Adipocyte (in vitro differentiated cells): ENCODE measurements at regions not wholly inside any gene's neighbourhood (a gene's known extent, or its start where the extent isn't known, plus 50 kb on each side); places are given as distances from the start of the nearest gene placed in this dataset.
A peak's percentile ranks its signal among the peaks of the same experiment; 100 is the strongest.
"Not testable (repeated sequence)": the region's sequence is repeated elsewhere in the genome, so short reads cannot be mapped to it uniquely, and the experiment has no call there.

Experiments used
- DNase-seq: peaks from one replicate; pipeline ENCODE4 v3.0.0-alpha.2; 2015; ENCODE audit warnings: low read depth
- H3K27me3 ChIP-seq: replicated peaks from 2 replicates; pipeline ENCODE4 v1.7.0; 2013; ENCODE audit warnings: mild to moderate bottlenecking, low read length, moderate library complexity; ENCODE audit not compliant: control insufficient read depth, insufficient read depth
- H3K36me3 ChIP-seq: 2 replicates; pipeline ENCODE4 v1.7.0; 2013; ENCODE audit warnings: low read length, mild to moderate bottlenecking, moderate library complexity; ENCODE audit not compliant: control insufficient read depth, insufficient read depth, severe bottlenecking
- H3K4me1 ChIP-seq: 2 replicates; pipeline ENCODE4 v1.7.0; 2013; ENCODE audit warnings: mild to moderate bottlenecking, low read length, moderate library complexity; ENCODE audit not compliant: control insufficient read depth, insufficient read depth
- H3K4me3 ChIP-seq: 2 replicates; pipeline ENCODE4 v1.7.0; 2013; ENCODE audit warnings: mild to moderate bottlenecking, low read length, moderate library complexity
- H3K9ac ChIP-seq: 2 replicates; pipeline ENCODE4 v1.7.0; 2013; ENCODE audit warnings: mild to moderate bottlenecking, low read length, moderate library complexity
- H3K9me3 ChIP-seq: 2 replicates; pipeline ENCODE4 v1.7.0; 2013; ENCODE audit warnings: mild to moderate bottlenecking, low read length, moderate library complexity; ENCODE audit not compliant: control insufficient read depth

DNA sequence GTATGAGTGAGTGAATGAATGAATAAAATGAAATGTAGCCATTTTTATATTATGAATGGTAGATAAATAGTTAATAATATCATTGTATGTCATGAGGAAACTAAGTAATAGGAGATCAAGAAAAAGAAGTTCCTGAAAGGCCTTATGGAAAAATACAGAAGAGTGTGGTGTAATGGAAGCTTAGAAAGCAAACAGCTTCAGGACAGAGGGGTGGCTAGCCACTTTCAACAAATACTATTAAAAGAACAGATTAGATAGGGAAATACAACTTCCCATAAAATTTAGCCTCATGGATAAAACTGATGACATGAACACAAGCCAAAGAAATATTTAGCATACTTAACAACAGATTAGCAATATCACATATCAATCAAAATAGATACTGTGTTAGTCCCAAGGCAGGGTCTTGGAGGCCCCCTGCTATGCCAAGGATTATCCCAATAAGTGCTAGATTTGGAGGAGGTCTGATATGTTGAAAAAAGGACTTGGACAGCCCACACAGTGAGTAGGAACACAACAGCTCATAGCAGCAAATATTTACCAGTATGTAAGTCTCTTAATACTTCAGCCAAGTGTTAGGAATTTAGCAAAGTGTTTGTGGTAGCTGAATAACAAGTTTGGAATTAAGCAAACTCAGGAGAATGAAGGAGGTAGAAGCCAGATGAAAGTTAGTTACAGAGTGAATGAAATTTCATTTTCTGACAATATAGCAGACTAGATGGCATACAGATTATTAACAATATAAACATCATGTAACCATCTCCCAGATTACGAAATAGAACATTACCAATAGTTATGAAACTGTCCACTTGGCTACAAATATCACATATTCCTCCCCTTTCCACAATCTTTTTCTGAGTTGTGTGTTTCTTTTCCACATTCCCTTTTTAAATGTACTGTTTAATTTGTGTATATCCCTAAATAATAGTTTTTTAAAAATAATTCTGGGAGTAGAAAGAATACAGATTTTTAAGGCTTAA, 1632.0 kb downstream of the PCDH9 start:
- Histone ChIP-seq H3K27me3 (no peaks in the 10 kb centered on the region), H3K9me3 (no peaks in the 10 kb centered on the region), H3K36me3 (no peaks in the 10 kb centered on the region), H3K9ac (peak overlapping the region; percentile 2), H3K4me1 (peaks cover 55% of the 10 kb centered on the region), H3K4me3 (no peak overlapping the region)
- DNase-seq: peak; percentile 66

- no peaks in the 10 kb centered on the region for H3K9me3 ChIP-seq
- H3K4me3 ChIP-seq: no peak overlapping the region
- no peak overlapping the region for H3K9ac ChIP-seq
- DNase-seq: peak; percentile 23
- no peaks in the 10 kb centered on the region for H3K36me3 ChIP-seq
- peaks cover 58% of the 10 kb centered on the region for H3K4me1 ChIP-seq
- H3K27me3 ChIP-seq: no peaks in the 10 kb centered on the region
These were observed 1634.2 kb downstream of the PCDH9 start for GRCh38 chr13:65595916-65596315.

DNA sequence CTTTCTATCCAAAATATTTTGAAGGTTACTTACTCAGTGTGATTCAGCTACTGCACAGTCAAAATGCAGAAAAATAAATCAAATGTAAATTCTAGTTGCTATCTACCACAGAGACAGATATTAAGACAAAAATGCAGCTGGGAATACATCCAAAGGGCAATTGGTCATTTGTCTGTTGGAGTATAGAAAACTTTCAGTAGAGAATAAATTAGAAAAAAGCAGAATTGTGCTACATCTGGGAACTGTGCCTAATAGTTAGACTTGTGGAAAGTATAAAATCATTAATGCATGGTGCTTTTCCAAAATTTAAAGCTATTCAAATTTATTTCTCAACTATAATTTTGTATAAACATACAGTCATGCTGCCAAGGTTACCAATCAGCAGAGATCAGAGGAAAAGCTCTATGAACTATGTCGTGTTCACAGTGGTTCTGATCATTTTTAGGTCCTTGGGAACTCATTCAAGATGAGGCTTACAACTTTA, 1635.8 kb downstream of the PCDH9 start:
- Histone ChIP-seq H3K36me3 (no peaks in the 10 kb centered on the region), H3K4me1 (peaks cover 53% of the 10 kb centered on the region), H3K27me3 (no peaks in the 10 kb centered on the region)

GRCh38 chr13:65593298-65593874, 1636.8 kb downstream of the PCDH9 start:
- no peaks in the 10 kb centered on the region for H3K36me3 ChIP-seq
- peaks cover 44% of the 10 kb centered on the region for H3K4me1 ChIP-seq
- peak; percentile 19 for DNase-seq
- H3K9ac ChIP-seq: no peak overlapping the region
- H3K9me3 ChIP-seq: peaks cover 4% of the 10 kb centered on the region
- H3K27me3 ChIP-seq: no peaks in the 10 kb centered on the region
- H3K4me3 ChIP-seq: no peak overlapping the region

More for the DNA sequence above, 1635.8 kb downstream of the PCDH9 start:
- Histone ChIP-seq H3K4me3 (no peak overlapping the region), H3K9me3 (peaks cover 4% of the 10 kb centered on the region), H3K9ac (no peak overlapping the region)
- DNase-seq: peak; percentile 64

- H3K4me1 ChIP-seq: peaks cover 38% of the 10 kb centered on the region
- H3K27me3 ChIP-seq: no peaks in the 10 kb centered on the region
- no peak overlapping the region for H3K9ac ChIP-seq
- no peaks in the 10 kb centered on the region for H3K36me3 ChIP-seq
- peak; percentile 71 for DNase-seq
- peaks cover 4% of the 10 kb centered on the region for H3K9me3 ChIP-seq
- no peak overlapping the region for H3K4me3 ChIP-seq
These were observed 1637.4 kb downstream of the PCDH9 start for GRCh38 chr13:65592731-65593130.

- peaks cover 4% of the 10 kb centered on the region for H3K9me3 ChIP-seq
- H3K27me3 ChIP-seq: no peaks in the 10 kb centered on the region
- DNase-seq: no peak
- H3K4me3 ChIP-seq: no peak overlapping the region
- no peaks in the 10 kb centered on the region for H3K36me3 ChIP-seq
- no peak overlapping the region for H3K9ac ChIP-seq
- no peaks in the 10 kb centered on the region for H3K4me1 ChIP-seq
These were observed 1644.8 kb downstream of the PCDH9 start for GRCh38 chr13:65585346-65585745.

GRCh38 chr13:65584126-65584525, 1646.0 kb downstream of the PCDH9 start:
- Histone ChIP-seq H3K9ac (no peak overlapping the region), H3K36me3 (no peaks in the 10 kb centered on the region), H3K9me3 (no peaks in the 10 kb centered on the region), H3K4me1 (no peaks in the 10 kb centered on the region), H3K4me3 (no peak overlapping the region), H3K27me3 (no peaks in the 10 kb centered on the region)
- no peak for DNase-seq

DNA sequence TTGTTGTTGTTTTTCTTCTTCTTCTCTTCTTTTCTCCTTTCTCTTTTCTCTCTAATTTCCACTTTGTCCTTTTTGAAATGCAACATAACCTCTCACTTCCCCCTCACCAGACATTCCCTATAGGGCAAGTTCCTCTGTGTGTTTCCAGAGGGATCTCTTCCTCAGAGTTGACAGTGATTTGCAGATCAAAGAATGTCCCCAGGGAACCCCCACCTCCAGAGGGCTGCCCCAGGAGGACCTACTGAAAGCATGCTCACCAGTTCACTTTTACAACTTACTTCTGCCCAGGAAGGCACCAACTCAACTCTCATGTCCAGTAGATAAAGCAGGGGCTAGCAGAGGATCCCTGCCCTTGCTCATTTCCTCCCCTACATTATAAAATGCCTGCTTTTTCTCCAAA, 1648.0 kb downstream of the PCDH9 start:
- Histone ChIP-seq H3K4me1 (no peaks in the 10 kb centered on the region), H3K36me3 (no peaks in the 10 kb centered on the region), H3K27me3 (no peaks in the 10 kb centered on the region), H3K9ac (no peak overlapping the region), H3K9me3 (no peaks in the 10 kb centered on the region), H3K4me3 (no peak overlapping the region)
- no peak for DNase-seq

- not testable (repeated sequence) for DNase-seq, H3K36me3 ChIP-seq, H3K27me3 ChIP-seq, H3K9me3 ChIP-seq, H3K9ac ChIP-seq, H3K4me1 ChIP-seq, H3K4me3 ChIP-seq
These were observed 1665.6 kb downstream of the PCDH9 start for GRCh38 chr13:65564561-65564960.

GRCh38 chr13:65562305-65562704, 1667.8 kb downstream of the PCDH9 start:
- Histone ChIP-seq H3K4me1 (no peaks in the 10 kb centered on the region), H3K36me3 (no peaks in the 10 kb centered on the region), H3K9me3 (no peaks in the 10 kb centered on the region), H3K4me3 (no peak overlapping the region), H3K9ac (no peak overlapping the region), H3K27me3 (no peaks in the 10 kb centered on the region)
- no peak for DNase-seq

GRCh38 chr13:65560936-65561335, 1669.2 kb downstream of the PCDH9 start:
- no peaks in the 10 kb centered on the region for H3K4me1 ChIP-seq
- DNase-seq: no peak
- no peaks in the 10 kb centered on the region for H3K36me3 ChIP-seq
- H3K27me3 ChIP-seq: no peaks in the 10 kb centered on the region
- H3K9ac ChIP-seq: no peak overlapping the region
- no peak overlapping the region for H3K4me3 ChIP-seq
- no peaks in the 10 kb centered on the region for H3K9me3 ChIP-seq
